ENCODE measurements at regions not wholly inside any gene's neighbourhood (a gene's known extent, or its start where the extent isn't known, plus 50 kb on each side); places are given as distances from the start of the nearest gene placed in this dataset.

DNA sequence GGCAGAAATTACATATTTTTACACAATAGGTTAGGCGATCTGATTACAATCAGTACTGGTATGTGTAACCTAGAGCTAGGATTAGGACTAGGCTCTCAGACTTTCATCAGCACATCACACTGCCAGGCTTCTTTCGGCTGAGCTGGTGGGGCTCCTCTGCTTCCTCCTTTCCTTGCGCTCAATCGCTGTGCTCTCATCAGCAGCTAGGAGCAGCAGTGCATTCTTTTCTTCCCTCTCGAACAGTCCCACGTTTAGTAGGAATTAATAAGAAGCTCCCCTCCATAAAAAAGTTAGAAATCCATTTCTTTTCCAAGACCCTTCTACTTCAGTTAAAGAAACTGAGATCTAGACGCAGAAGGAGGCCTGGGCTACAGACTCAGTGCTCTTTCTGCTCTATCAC is 350.4 kb downstream of the SPRY1 start:
- no peak for DNase-seq (ENCODE audit: low spot score)

DNA sequence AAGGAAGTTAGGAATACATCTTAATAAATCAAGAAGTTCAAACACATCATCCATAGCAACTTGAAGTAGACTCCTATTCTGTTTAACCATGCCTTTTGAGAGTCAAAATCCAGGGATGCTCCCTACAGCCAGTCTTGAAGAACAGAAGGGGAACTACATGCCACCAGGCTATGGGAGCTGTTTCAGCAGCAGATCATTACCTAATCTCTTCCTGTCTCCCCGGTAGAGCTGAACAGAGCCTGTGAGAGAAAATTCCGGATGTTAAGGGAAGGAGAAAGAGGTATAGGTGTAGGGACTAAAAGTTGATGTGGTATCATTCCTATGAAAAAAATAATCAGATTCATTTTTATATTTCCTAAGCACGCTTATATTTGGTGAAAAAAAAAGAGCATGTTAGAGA is 352.2 kb downstream of the SPRY1 start:
- no peak for DNase-seq (ENCODE audit: low spot score)

GRCh38 chr4:123749383-123749782 is 352.8 kb downstream of the SPRY1 start:
- no peak for DNase-seq (ENCODE audit: low spot score)

- DNase-seq (ENCODE audit: low spot score): no peak
Observed at GRCh38 chr4:123750044-123750443, 353.4 kb downstream of the SPRY1 start.

- DNase-seq (ENCODE audit: low spot score): no peak
Observed at GRCh38 chr4:123755655-123756054, 359.1 kb downstream of the SPRY1 start.

GRCh38 chr4:123767806-123768205 is 371.2 kb downstream of the SPRY1 start:
- no peak for DNase-seq (ENCODE audit: low spot score)

GRCh38 chr4:123770884-123771283 is 374.3 kb downstream of the SPRY1 start:
- no peak for DNase-seq (ENCODE audit: low spot score)

GRCh38 chr4:123776267-123776666 is 379.7 kb downstream of the SPRY1 start:
- no peak for DNase-seq (ENCODE audit: low spot score)

DNA sequence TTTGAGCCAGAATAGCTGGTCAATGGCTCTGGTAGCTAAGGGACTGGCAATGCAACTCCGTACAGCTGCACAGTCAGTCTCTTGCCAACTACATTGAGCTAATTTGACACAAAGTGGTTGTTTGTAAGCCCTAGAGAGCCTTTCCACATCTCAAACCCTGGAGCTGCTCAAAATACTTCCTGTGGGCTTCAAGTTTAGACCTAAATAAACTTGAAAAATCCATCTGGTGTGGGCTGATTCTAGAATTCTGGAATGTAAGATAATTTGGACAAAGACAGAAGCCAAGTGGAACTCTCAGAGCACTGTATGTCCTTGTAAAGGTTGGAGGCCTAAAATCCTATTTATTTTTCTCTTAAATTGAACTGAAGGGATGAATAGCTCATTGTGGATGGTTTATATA is 380.8 kb downstream of the SPRY1 start:
- DNase-seq (ENCODE audit: low spot score): peak; percentile 40

DNA sequence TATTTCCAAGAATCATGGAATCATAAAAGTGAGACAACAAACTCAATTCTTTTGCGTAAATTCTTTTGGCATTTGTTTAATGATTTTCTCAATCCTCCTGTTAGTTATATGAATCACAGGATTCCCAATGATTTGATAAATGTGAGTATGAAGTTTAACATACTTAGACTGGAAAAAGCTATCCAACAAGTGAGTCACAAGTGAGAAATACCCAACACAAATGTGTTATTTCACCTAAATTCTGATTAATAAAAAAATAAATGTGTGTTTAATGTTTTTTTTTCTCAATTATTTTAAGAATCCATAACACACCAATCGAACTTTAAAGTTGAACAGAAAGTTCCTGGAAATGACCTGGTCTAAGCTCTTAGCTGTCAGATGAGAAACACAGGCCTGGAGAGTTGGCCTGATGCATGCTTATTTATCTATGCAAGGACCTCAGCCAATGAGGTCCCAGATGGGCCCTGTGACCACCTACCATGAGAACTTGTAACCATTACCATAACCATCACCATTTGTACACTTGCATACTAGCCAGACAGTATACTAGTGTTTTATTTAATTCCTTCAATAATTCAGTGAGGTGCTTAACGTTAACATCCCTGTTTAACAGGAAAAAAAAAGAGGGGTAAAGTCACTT is 386.7 kb downstream of the SPRY1 start:
- DNase-seq (ENCODE audit: low spot score): no peak

DNA sequence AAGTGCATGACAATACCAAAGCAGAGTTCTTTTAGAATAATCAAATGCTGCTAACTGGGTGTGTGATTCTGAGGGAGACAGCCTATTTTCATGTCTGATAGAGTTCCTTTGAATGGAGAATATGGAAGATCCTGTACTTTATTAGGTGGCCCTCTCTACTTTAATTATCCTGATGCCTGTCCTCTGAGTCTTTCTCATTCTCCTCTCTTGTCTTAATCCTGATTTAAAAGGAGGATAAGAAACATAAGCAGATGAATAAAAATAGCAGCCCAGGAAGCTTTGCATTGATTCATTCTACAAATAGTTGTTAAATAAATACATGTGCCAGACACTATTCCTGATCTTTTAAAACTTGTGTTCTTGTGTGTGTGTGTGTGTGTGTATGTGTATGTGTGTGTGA is 387.3 kb downstream of the SPRY1 start:
- DNase-seq (ENCODE audit: low spot score): no peak

- no peak for DNase-seq (ENCODE audit: low spot score)
Observed at GRCh38 chr4:123784626-123785025, 388.0 kb downstream of the SPRY1 start.

GRCh38 chr4:123785538-123785937 is 388.9 kb downstream of the SPRY1 start:
- DNase-seq (ENCODE audit: low spot score): no peak

DNA sequence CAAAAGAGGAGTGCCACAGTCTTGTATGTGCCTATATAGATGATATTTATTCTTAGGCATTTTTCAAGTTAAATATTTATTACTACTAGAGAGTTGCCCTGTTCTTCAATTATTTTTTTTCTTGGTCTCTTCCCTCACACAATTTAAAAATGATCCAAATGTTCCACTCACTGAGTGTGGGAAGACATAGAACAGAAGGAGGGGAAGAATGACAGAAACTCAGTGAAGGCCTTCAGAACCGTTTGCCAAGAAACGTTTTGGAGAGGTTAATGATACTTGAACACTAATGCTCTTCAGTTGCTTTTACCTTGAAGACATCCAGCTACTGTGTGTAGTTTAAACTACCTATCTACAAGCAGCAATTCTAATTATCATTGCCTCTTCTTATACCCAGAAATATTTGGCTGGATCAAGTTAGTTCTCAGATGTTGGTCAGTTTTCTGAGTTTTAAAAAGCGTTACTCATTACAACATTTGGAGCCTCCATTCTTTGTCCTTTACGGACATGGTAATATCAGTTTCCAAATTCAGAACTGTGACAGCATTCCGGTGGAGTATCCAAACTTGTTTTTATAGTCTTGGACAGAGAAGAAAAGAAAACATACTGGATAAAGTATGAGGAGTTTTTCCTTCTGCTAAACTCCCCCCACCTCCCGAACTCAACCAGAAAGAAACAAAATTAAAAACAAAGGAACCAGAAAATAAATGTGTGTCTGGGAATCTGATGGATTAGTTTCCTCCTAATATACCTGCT is 389.7 kb downstream of the SPRY1 start:
- no peak for DNase-seq (ENCODE audit: low spot score)

DNA sequence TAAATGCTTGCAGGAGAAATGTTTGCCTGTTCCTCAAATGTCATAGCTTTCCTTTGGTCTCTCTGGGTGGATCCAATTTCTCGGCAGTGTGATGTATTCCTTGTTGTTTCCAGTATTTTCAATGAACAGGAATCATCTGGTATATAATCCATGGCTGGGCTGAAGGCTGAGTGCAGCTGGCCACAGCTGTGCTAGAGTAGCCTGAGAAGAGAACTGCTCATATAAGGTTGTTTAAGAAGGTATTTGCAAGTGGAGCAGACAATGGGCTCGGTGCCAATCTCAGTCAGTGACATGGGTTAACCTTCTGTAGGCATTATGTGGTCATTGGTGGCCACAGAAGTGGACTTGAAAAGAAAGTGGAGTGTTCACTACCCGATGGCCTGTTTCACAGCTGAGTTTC is 390.3 kb downstream of the SPRY1 start:
- no peak for DNase-seq (ENCODE audit: low spot score)

- no peak for DNase-seq (ENCODE audit: low spot score)
Observed at GRCh38 chr4:123787512-123788080, 391.0 kb downstream of the SPRY1 start.

DNA sequence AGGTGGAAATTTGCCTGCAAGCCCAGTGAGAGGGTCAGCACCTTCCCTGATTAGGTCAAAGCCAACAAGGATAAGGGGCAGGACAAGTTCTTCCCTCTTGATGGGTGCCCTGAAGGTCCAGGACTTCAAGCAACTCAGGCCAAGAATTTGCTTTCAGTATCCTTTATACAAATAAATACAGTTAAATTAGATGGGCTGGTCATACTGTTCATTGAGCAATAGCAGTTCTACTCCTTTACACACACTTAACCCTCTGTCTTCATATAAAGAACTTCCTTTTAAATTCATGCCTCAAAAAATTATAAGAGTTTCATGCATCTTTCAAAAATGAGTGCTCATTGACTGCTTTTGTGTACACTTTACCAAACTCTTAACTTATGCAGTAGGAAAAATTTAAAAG is 392.0 kb downstream of the SPRY1 start:
- no peak for DNase-seq (ENCODE audit: low spot score)

DNA sequence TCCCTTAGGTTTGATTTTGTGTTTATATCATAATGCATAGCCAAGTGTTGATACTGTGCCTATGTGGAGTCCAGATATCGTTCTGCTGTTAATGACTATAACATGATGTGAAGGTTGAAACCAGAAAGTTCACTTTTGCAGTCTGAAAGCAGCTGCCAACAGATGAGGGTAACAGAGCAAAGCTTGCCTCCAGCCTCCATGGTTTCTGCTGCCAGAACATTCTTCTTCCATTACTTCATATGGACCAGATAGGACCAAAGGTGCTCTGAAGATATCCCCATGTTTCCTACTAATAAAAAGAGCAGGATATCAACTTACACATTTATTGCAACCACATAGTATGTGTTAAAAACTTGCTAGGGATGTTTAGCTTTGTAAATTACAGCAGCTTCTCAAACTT is 394.1 kb downstream of the SPRY1 start:
- DNase-seq (ENCODE audit: low spot score): no peak

- DNase-seq (ENCODE audit: low spot score): no peak
Observed at GRCh38 chr4:123802082-123802645, 405.6 kb downstream of the SPRY1 start.

DNA sequence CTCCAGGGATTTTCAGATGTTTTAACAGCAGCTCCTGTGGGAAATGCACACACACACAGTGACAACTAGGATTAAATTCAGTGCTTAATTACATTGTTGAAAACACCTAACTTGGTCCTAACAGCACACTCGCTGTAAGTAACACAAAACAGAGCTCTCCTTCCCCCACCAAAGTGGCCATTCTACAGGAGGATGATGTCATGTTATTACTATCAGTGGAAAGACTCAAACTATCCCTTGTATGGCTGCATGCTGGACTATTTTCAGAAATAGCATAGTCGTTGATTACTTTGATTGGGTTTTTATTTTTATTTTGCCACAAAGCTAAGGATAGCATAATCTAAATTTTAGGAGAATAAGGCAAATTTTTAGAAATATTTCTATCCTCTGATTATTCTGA is 406.3 kb downstream of the SPRY1 start:
- no peak for DNase-seq (ENCODE audit: low spot score)

GRCh38 chr4:123804196-123804721 is 407.7 kb downstream of the SPRY1 start:
- DNase-seq (ENCODE audit: low spot score): no peak

DNA sequence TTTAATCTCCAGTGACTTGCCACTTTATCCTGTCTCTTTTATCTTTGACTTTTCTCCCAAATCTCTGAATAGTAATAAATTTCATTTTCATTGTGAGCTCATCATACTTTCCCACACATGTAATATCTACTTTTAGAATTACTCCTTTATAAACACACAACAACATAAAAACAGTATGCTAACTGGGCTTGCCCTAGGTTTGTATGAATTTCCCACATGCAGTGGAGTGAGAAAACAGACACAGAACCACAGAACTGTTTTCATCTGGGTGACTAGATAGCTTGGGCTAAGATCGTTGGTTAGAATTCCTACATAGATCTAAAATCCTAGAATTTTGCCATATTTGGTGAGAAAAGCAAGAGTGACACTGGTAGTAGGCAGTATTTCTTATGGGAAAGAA is 409.5 kb downstream of the SPRY1 start:
- DNase-seq (ENCODE audit: low spot score): no peak

DNA sequence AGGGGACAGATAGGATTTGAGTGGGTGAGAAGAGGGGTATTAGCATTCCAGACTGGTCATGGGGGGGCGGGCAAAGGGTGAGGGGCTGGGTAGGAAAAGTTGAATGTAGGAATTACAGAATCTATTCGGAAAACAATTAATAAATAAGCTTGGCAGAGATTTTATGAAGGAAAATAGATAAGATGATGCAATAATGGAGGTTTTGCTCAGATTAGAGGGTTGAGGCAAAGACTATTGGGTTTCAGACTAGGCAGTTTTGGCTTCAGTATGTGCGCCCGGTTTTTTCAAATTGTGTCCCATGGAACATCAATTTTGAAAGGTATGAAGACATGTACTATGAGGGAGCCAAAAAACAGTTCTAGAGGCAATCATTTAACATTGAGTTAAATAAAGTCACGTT is 410.6 kb downstream of the SPRY1 start:
- DNase-seq (ENCODE audit: low spot score): no peak

Data from Ammon's horn (tissue), 1 donor.